Coronary artery (tissue), 2 donors: ENCODE measurements at regions not wholly inside any gene's neighbourhood (a gene's known extent, or its start where the extent isn't known, plus 50 kb on each side); places are given as distances from the start of the nearest gene placed in this dataset.

Source experiments
- DNase-seq: peaks from one replicate; pipeline ENCODE4 v3.0.0-alpha.2; 2017; ENCODE audit warnings: low spot score
- H3K27ac ChIP-seq, 2 donors: fragments of 200-600 bp; sonication (generic); one replicate each; pipeline ENCODE4 v1.5.1; 2016 to 2019
- H3K4me3 ChIP-seq: fragments of 200-600 bp; sonication (generic); 2 replicates; pipeline ENCODE4 v1.5.1; 2016; ENCODE audit warnings: mild to moderate bottlenecking, moderate library complexity
- CTCF ChIP-seq: fragments of 200-600 bp; sonication (generic); IDR thresholded peaks from one replicate; pipeline ENCODE4 v1.5.1; 2019; ENCODE audit warnings: antibody characterized with exemption

DNA sequence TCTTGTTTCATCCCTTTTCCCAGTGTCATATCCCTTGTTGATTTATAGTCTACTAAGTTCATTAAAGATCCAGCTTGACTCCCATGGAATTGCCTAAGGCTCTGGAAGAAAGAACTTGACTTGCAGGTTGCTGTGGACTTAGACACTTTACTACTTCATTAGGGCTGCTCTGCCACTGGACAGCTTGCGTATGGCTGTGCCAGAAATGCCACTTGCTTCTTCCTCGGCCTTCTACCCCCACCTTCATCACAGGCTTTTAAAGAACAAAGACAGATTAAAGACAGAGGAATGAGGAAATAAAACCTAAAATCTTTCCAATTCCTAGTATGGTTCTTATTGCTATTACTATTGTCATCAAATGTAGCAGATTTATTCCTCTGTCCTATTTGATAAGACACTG is 591.7 kb downstream of the BCL11A start:
- Histone ChIP-seq H3K4me3 (no peak overlapping the region), H3K27ac (no peak overlapping the region)
- no peak for DNase-seq

DNA sequence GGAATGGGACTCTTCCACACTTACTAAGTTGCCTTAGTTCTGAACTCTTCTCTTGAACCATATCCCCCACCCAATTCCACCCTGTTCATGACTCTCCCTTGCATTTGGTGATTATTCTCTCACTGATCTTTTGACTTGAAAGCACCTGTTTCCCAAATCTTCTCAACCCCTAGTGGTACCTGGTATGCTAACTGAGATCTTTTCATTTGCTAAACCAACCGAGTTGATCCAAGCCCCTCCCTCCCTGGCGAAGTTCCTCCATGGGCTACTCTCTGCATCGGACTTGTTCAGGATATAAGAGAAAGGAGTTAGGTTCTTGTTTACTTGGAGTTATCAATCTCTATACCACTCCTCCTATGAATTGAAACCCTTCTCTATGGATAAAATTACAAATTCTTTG is 593.5 kb downstream of the BCL11A start:
- no peak overlapping the region for H3K27ac ChIP-seq
- TF ChIP-seq CTCF: no peak
- DNase-seq: no peak
- no peak overlapping the region for H3K4me3 ChIP-seq

More for the DNA sequence above, 591.7 kb downstream of the BCL11A start:
- no peak for TF ChIP-seq CTCF

DNA sequence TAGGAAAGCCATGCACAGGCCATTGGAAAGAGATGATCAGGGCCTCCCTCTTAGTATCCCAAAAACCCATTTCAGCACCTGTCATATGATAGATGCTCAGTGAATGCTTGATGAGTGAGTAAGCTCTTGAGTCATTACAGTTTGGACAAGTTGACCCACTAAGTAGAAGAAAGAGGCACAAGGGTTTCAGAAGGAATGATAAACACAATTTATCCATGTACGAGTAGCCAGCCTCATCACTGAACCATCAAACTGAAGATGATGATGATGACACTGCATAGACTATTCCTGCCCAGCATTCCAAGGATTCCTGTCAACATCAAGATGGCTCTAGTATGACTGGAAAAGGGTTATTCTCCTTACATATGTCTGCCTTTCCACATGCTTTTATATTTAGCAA is 596.0 kb downstream of the BCL11A start:
- no peak overlapping the region for H3K4me3 ChIP-seq
- no peak for DNase-seq
- no peak for TF ChIP-seq CTCF
- H3K27ac ChIP-seq: no peak overlapping the region

DNA sequence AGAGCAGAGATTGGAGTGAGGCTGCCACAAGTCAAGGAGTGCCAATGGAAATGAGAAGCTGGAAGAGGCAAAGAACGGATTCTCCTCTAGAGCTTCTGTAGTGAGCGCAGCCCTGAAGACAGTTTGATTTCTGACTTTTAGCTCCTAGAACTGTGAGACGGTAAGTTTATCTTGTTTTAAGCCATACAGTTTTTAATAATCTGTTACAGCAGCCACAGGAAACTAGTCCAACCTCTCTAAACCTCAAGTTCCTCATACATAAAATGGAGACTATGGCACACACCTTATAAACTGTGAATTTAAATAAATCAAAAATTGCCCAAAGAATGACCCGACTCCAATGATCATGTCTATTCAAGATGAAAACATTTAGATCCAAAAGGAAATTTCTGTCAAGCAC is 596.5 kb downstream of the BCL11A start:
- H3K4me3 ChIP-seq: no peak overlapping the region
- TF ChIP-seq CTCF: no peak
- no peak overlapping the region for H3K27ac ChIP-seq
- DNase-seq: no peak

DNA sequence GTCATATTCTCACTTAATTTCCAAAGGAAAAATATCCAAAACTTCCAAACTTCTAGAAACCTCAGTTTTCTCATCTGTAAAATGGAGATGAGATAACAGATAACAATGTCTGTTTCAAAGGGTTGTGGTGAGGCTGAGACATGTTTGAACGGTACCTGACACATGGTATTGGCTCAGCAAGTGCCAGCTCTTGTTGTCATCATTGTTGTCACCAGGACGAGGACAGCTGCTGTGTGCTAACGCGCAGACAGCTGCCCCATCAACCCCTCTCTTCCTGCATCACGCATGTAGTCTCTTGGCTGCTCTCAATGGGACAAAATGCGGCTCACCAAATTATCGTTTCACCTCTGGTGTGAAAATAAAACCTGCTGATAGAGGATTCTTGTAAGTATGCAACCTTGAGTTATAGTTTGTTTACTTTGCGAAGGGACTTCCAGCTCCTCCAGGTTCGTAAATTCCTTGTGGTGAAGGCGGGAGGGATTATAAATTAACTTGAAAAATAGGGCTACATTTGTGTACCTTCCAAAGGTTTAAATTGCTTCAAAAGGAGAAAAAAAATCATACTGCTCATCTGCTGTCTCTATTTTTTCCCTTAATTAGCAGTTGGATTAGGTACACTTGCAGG is 605.4 kb downstream of the BCL11A start:
- no peak for TF ChIP-seq CTCF
- no peak for DNase-seq
- Histone ChIP-seq H3K4me3 (no peak overlapping the region), H3K27ac (no peak overlapping the region)

DNA sequence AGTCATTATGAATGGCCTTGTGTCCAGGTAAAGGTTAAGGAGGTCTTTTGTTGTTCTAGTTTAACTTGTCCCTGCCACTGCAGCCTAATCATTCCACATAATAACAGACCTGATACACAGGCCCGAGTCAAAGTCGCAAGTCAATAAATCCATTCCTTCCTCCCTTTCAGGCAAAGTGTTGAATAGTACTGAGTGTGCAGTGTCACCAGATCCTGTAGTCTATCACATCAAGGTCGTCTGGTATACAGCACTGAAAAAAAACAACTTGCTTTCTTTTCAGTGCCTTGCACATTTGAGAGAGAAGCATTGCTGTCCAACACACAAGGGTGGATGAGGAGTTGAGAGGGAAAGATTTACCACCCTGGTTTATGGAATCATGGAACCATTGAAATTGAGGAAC is 606.2 kb downstream of the BCL11A start:
- Histone ChIP-seq H3K4me3 (no peak overlapping the region), H3K27ac (no peak overlapping the region)
- no peak for TF ChIP-seq CTCF
- no peak for DNase-seq

DNA sequence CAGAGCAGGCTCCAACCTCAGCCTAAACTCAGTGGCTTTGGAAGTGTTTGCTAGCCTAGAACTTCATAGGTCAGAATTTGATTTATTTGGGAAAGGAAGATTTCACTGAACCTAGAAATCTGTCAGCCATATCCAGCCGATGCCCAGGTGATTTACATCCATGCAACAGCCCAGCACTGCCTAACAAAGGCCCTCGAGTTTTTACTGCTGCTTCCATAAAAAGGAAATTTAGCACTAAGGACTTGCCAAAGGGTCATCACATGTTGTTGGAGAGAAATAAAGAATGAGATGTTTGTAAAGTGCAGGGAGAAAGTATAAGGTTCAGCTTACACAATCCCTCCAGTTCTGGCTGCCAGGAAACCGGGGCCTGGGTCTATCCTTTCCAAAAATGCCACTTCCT is 614.2 kb downstream of the BCL11A start:
- H3K27ac ChIP-seq: no peak overlapping the region
- DNase-seq: no peak
- no peak for TF ChIP-seq CTCF
- H3K4me3 ChIP-seq: no peak overlapping the region
